ENCODE measurements at regions not wholly inside any gene's neighbourhood (a gene's known extent, or its start where the extent isn't known, plus 50 kb on each side); places are given as distances from the start of the nearest gene placed in this dataset.

- no peak overlapping the region for H3K4me3 ChIP-seq (ENCODE audit: low read length)
- no peak for DNase-seq (ENCODE audit: low read depth)
- no peak for TF ChIP-seq CTCF (conservative IDR thresholded peaks at IDR 0.05; ENCODE audit: low read depth, low read length)
These were observed 205.9 kb downstream of the MAP2K6 start for GRCh38 chr17:69620363-69620762.

GRCh38 chr17:69625474-69625873, 211.0 kb downstream of the MAP2K6 start:
- H3K4me3 ChIP-seq (ENCODE audit: low read length): no peak overlapping the region
- TF ChIP-seq CTCF (conservative IDR thresholded peaks at IDR 0.05; ENCODE audit: low read depth, low read length): no peak

GRCh38 chr17:69630056-69630635, 215.6 kb downstream of the MAP2K6 start:
- no peak for DNase-seq (ENCODE audit: low read depth)
- no peak overlapping the region for H3K4me3 ChIP-seq (ENCODE audit: low read length)
- TF ChIP-seq CTCF (conservative IDR thresholded peaks at IDR 0.05; ENCODE audit: low read depth, low read length): no peak

More at GRCh38 chr17:69625474-69625873, 211.0 kb downstream of the MAP2K6 start:
- DNase-seq (ENCODE audit: low read depth): no peak

- no peak overlapping the region for H3K4me3 ChIP-seq (ENCODE audit: low read length)
- TF ChIP-seq CTCF (conservative IDR thresholded peaks at IDR 0.05; ENCODE audit: low read depth, low read length): no peak
- DNase-seq (ENCODE audit: low read depth): no peak
These were observed 220.3 kb downstream of the MAP2K6 start for GRCh38 chr17:69634844-69635243.

GRCh38 chr17:69637446-69638156, 223.1 kb downstream of the MAP2K6 start:
- DNase-seq (ENCODE audit: low read depth): no peak
- no peak for TF ChIP-seq CTCF (conservative IDR thresholded peaks at IDR 0.05; ENCODE audit: low read depth, low read length)
- no peak overlapping the region for H3K4me3 ChIP-seq (ENCODE audit: low read length)

- no peak for DNase-seq (ENCODE audit: low read depth)
- H3K4me3 ChIP-seq (ENCODE audit: low read length): no peak overlapping the region
- TF ChIP-seq CTCF (conservative IDR thresholded peaks at IDR 0.05; ENCODE audit: low read depth, low read length): no peak
These were observed 224.6 kb downstream of the MAP2K6 start for GRCh38 chr17:69639096-69639495.

GRCh38 chr17:69640073-69640472, 225.6 kb downstream of the MAP2K6 start:
- DNase-seq (ENCODE audit: low read depth): no peak
- no peak for TF ChIP-seq CTCF (conservative IDR thresholded peaks at IDR 0.05; ENCODE audit: low read depth, low read length)
- no peak overlapping the region for H3K4me3 ChIP-seq (ENCODE audit: low read length)

Measured in retinal pigment epithelial cell (primary cell).